Liver (tissue), 3 donors: ENCODE measurements at regions not wholly inside any gene's neighbourhood (a gene's known extent, or its start where the extent isn't known, plus 50 kb on each side); places are given as distances from the start of the nearest gene placed in this dataset.

ENCODE experiments used
- EGR1 ChIP-seq, 2 donors: IDR thresholded peaks; 2 replicates each; pipeline ENCODE4 v1.6.1; 2016 to 2018; ENCODE audit warnings: antibody characterized with exemption in 2 of 2, low read depth in 2 of 2
- RAD21 ChIP-seq, 2 donors: IDR thresholded peaks; 2 replicates each; pipeline ENCODE4 v1.6.1; 2016; ENCODE audit warnings: antibody characterized with exemption in 2 of 2, mild to moderate bottlenecking in 2 of 2
- TF ChIP-seq, protein P1 (sequence below): fragments of 150-350 bp; IDR thresholded peaks from 2 replicates; pipeline ENCODE4 v1.5.1; 2017; ENCODE audit warnings: improper control_type of control experiment, low read depth, low read length; ENCODE audit not compliant: missing input control
- TF ChIP-seq, protein P2 (sequence below): IDR thresholded peaks from 2 replicates; pipeline ENCODE4 v1.6.1; 2016; ENCODE audit warnings: antibody characterized with exemption
- donor health status: healthy.
- donor health status: healthy.

DNA sequence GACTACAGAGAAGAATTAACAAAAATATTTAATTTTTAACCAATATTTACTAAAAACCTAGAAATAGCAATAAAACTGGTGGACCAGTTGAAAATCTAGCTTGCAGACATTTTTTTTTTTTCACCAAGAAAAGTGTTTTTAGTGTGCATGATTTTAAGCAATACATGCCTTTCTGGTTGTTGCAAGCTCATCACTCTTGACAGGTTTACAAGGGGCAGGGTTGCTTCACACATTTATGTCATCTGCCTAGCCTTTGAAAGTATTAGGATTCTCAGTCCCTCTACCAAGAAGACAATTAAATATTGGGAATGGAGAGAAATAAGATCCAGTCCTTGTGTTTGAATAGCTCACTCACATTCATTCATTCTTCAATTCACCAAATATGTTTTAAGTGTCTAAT is 53.8 kb upstream of the LYPLAL1 start:
- TF ChIP-seq EGR1 (IDR thresholded peaks at IDR 0.05; ENCODE audit: low read depth in 2 of 2) (no peak), RAD21 (IDR thresholded peaks at IDR 0.05) (no peak)
- TF ChIP-seq, protein P1, sequence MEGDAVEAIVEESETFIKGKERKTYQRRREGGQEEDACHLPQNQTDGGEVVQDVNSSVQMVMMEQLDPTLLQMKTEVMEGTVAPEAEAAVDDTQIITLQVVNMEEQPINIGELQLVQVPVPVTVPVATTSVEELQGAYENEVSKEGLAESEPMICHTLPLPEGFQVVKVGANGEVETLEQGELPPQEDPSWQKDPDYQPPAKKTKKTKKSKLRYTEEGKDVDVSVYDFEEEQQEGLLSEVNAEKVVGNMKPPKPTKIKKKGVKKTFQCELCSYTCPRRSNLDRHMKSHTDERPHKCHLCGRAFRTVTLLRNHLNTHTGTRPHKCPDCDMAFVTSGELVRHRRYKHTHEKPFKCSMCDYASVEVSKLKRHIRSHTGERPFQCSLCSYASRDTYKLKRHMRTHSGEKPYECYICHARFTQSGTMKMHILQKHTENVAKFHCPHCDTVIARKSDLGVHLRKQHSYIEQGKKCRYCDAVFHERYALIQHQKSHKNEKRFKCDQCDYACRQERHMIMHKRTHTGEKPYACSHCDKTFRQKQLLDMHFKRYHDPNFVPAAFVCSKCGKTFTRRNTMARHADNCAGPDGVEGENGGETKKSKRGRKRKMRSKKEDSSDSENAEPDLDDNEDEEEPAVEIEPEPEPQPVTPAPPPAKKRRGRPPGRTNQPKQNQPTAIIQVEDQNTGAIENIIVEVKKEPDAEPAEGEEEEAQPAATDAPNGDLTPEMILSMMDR: no peak
- TF ChIP-seq, protein P2, sequence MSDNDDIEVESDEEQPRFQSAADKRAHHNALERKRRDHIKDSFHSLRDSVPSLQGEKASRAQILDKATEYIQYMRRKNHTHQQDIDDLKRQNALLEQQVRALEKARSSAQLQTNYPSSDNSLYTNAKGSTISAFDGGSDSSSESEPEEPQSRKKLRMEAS: no peak
